ENCODE measurements at regions not wholly inside any gene's neighbourhood (a gene's known extent, or its start where the extent isn't known, plus 50 kb on each side); places are given as distances from the start of the nearest gene placed in this dataset.

DNA sequence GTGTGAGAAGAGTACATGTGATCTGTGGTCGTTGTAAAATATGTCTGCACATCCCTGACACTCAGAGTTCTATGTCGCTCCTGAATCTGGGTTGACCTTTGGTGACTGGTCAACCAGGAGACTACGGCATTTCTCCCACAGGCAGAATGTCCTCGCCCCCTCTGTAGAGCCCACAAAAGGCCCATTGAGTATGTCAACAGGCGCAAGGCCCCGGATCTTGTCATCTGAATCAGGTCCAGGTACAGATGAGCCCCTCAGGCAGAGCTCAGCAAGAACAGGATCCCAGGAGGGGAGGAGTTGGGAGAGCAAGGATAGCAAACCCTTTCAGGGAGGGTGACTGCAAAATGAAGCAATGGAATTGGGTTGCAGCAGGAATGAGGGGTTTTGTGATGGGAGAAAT is 126.5 kb downstream of the MATN1 start:
- no peak for TF ChIP-seq POLR2A (IDR thresholded peaks at IDR 0.05; ENCODE audit: low read depth, low read length)
- no peak for TF ChIP-seq POLR2AphosphoS5 (IDR thresholded peaks at IDR 0.05; ENCODE audit: low read depth, low read length)
- no peak for TF ChIP-seq TAF1 (IDR thresholded peaks at IDR 0.05; ENCODE audit: low read depth, low read length)
- no peak for TF ChIP-seq PAX5 (IDR thresholded peaks at IDR 0.05; ENCODE audit: insufficient read depth, low read length, severe bottlenecking)
- no peak for TF ChIP-seq SPI1 (IDR thresholded peaks at IDR 0.05; ENCODE audit: low read depth, low read length)
